ENCODE measurements at regions not wholly inside any gene's neighbourhood (a gene's known extent, or its start where the extent isn't known, plus 50 kb on each side); places are given as distances from the start of the nearest gene placed in this dataset.

GRCh38 chr12:131273291-131273845 is 319.7 kb downstream of the ADGRD1 start:
- TF ChIP-seq, protein P1, sequence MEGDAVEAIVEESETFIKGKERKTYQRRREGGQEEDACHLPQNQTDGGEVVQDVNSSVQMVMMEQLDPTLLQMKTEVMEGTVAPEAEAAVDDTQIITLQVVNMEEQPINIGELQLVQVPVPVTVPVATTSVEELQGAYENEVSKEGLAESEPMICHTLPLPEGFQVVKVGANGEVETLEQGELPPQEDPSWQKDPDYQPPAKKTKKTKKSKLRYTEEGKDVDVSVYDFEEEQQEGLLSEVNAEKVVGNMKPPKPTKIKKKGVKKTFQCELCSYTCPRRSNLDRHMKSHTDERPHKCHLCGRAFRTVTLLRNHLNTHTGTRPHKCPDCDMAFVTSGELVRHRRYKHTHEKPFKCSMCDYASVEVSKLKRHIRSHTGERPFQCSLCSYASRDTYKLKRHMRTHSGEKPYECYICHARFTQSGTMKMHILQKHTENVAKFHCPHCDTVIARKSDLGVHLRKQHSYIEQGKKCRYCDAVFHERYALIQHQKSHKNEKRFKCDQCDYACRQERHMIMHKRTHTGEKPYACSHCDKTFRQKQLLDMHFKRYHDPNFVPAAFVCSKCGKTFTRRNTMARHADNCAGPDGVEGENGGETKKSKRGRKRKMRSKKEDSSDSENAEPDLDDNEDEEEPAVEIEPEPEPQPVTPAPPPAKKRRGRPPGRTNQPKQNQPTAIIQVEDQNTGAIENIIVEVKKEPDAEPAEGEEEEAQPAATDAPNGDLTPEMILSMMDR (IDR thresholded peaks at IDR 0.05): no peak
- no peak for TF ChIP-seq POLR2A (IDR thresholded peaks at IDR 0.05)
